Retina (tissue), 1 donor: ENCODE measurements at regions not wholly inside any gene's neighbourhood (a gene's known extent, or its start where the extent isn't known, plus 50 kb on each side); places are given as distances from the start of the nearest gene placed in this dataset.

Experiments used
- DNase-seq: peaks from one replicate; pipeline ENCODE4 v3.0.0-alpha.2; 2016

DNA sequence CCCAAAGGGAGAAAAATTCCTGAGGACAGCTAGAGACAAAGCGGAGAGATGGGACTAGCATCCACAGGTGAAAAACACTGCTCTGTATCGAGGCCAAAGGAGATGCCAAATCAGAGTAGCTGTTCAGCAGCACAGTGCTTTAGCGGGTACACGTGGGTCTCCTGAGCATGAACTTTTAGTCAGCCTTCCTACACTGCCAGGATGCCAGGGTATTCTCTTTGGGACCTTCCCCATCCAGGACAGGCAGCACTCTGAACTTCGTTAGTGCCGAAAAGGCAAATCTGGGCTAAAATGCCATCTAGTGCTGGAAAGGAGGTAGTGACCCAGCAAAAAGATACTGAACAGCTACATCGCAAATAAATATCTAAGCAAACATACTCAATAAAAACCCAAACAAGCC, 64.9 kb downstream of the C6orf58 start:
- peak; percentile 15 for DNase-seq
